GM10266 (cell line): ENCODE measurements at regions not wholly inside any gene's neighbourhood (a gene's known extent, or its start where the extent isn't known, plus 50 kb on each side); places are given as distances from the start of the nearest gene placed in this dataset.
A peak's percentile ranks its signal among the peaks of the same experiment; 100 is the strongest.

Source experiments
- DNase-seq: peaks from one replicate; pipeline ENCODE4 v3.0.0; 2012; ENCODE audit errors: extremely low spot score
- TF ChIP-seq, protein P1 (sequence below): IDR thresholded peaks from 2 replicates; pipeline ENCODE4 v1.5.1; 2012; ENCODE audit warnings: mild to moderate bottlenecking, low read depth; ENCODE audit not compliant: control insufficient read depth, insufficient read depth; ENCODE audit errors: missing control alignments

DNA sequence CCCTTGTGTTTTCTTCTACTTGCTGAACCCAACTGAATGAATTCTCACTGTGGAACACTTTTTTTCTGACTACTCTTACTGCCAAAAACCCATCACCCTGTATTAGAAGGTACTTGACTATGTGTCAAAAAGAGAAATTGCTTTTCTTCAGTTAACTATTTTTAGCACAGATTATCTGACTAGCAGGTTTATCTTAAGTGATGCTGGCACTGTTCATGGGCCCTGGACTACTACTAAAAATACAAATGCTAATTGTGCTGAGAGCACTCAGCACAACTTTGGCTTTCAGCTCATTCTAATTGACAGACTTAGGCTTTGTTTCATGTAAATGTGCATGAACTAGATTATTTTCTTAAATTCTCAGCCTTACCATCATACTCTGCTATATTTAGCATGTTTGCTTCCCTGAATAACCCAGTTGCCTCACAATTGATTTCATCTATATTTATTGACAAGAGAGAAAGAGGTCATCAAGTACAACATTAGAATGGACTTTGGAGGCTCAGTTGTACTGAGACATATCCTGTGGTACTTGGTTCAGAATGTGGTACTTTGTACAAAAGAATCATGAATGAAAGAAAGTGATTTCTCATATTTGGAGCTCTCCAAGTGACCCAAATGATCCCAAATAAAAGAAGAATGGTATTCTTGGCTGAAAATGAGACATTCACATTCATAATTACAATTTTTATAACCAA is 478.3 kb downstream of the KCNA4 start:
- TF ChIP-seq, protein P1, sequence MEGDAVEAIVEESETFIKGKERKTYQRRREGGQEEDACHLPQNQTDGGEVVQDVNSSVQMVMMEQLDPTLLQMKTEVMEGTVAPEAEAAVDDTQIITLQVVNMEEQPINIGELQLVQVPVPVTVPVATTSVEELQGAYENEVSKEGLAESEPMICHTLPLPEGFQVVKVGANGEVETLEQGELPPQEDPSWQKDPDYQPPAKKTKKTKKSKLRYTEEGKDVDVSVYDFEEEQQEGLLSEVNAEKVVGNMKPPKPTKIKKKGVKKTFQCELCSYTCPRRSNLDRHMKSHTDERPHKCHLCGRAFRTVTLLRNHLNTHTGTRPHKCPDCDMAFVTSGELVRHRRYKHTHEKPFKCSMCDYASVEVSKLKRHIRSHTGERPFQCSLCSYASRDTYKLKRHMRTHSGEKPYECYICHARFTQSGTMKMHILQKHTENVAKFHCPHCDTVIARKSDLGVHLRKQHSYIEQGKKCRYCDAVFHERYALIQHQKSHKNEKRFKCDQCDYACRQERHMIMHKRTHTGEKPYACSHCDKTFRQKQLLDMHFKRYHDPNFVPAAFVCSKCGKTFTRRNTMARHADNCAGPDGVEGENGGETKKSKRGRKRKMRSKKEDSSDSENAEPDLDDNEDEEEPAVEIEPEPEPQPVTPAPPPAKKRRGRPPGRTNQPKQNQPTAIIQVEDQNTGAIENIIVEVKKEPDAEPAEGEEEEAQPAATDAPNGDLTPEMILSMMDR, result no peak
- DNase-seq, result no peak

DNA sequence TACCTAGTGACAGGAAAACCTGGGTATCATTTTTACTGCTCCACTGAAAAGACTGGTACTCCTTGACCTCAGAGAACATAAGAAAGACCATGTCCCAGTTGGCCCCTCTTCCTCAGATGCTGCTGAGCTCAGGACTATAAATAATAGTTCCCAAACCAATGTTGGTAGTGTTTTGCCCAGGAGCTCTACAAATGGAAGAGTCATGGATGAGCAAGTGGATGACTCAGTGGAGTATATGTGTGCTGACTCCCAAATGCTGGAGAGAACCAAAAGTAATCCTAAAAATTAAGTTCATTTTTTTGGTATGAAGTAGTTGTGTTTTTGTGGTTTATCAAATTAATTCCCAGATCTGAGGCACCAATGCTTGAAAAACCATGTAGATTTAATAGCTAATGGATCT is 482.0 kb downstream of the KCNA4 start:
- DNase-seq, result no peak
- TF ChIP-seq, protein P1, result no peak

DNA sequence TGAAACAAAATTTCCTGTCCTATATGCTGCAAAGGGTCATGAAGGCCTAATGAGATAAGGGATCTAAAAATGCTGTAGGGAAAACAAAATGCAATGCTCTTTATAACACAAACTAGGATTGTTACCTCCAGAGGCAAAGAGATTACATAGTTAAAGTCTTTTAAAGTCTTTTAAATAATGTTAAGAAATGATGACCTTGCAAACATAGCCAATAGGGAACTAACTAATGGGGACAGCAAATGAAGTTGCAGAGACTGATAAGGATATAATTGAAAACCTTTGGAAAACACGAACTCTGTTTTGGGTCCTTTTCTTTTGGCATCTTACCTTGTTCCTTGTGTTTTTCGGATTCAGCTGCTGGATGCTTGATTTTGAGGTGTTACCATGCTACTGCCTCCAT is 485.9 kb downstream of the KCNA4 start:
- TF ChIP-seq, protein P1, result no peak
- no peak for DNase-seq

DNA sequence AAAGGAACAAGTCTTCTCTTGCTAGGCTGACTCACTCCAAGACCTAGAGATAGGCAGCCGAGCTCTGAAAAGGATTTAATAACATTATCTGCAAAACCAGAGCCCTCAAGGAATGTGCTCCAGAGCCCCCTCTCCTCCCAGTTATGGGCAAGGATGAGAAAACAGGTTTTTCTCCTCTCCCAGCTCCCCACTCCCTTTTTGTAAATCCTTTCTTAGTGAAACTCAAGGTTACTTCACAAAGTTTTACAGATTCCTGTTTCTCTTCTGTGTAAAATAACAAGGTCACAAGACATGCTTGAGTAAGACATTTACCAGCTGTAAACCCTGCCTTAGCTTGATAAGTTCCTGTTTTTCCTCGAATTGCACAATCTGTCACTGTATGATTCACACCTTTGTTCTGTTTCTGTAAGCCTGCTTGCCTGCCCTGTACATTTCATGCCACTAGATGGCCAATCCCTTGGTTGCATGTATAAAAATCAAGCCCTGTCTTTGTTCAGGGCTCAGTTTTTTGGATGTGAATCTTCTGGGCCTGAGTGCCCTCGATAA is 489.4 kb downstream of the KCNA4 start:
- DNase-seq, result no peak
- TF ChIP-seq, protein P1, result peak; percentile 2

DNA sequence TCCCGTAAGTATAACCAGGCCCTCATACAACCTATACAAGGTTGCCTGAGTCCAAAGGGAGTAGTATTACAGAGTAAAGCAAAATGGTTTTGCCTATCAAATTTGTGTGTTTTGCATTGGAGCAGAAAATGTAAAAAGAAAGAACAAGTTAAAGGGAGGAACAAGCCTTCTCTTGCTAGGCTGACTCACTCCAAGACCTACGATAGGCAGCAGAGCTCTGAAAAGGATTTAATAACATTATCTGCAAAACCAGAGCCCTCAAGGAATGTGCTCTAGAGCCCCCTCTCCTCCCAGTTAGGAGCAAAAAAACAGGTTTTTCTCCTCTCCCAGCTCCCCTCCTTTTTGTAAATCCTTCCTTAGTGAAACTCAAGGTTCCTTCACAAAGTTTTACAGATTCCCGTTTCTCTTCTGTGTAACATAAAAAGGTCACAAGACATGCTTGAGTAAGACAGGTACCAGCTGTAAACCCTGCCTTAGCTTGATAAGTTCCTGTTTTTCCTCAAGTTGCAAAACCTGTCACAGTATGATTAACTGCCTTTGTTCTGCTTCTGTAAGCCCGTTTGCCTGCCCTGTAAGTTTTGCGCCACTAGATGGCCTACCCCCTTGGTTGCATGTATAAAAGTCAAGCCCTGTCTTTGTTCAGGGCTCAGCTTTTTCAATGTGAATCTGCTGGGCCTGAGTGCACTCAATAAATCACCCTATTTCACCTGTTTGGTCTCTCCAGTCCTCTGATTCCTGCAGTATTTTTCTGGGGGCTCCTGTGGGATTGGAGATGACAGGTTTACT is 498.2 kb downstream of the KCNA4 start:
- TF ChIP-seq, protein P1, result no peak
- DNase-seq, result no peak

DNA sequence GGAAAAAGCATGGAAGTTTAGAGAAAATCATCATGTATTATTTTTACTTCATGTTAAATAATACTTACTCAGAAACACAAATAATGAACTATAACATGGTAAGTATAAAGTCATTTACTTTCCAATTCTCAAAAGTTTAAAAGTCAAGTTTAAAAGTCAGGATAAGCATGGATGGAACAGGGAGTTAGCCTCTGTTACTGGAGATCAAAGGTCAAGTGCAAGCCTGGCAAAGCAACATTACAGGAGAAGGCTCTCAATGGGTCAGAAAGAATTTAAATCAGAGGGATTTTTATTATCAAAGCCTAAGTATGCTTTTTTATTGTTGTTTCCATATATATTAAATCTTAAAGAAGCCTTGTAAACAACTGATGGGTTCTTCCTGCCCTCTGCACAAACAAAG is 505.4 kb downstream of the KCNA4 start:
- no peak for DNase-seq
- TF ChIP-seq, protein P1, result no peak

DNA sequence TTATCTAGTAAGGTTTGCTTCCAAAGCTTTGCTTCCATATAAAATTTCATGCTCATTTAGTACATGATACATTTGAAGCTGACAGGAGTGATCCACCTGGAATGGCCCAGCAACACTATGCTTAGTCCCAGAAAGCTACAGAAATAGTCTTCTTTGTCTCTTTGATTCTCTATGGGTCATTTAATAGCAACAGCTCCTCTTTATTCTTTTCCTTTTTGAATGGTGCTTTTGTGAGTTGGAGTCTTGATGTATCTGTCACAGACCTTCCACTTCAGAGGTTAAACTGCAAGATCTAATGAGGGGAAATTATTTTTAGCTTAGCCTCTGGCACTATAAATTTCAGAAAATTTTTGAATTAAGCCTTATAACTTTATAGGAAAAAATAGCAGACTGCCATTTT is 509.5 kb downstream of the KCNA4 start:
- TF ChIP-seq, protein P1, result no peak

More for the DNA sequence above, 509.5 kb downstream of the KCNA4 start:
- no peak for DNase-seq
